ENCODE measurements at regions not wholly inside any gene's neighbourhood (a gene's known extent, or its start where the extent isn't known, plus 50 kb on each side); places are given as distances from the start of the nearest gene placed in this dataset.
A peak's percentile ranks its signal among the peaks of the same experiment; 100 is the strongest.

- Histone ChIP-seq H3K36me3 (no peaks in the 10 kb centered on the region), H3K27ac (no peak overlapping the region), H3K27me3 (no peaks in the 10 kb centered on the region), H3K9me3 (no peaks in the 10 kb centered on the region), H3K4me1 (no peaks in the 10 kb centered on the region), H3K4me3 (no peak overlapping the region)
- no peak for DNase-seq
- TF ChIP-seq, protein P1, sequence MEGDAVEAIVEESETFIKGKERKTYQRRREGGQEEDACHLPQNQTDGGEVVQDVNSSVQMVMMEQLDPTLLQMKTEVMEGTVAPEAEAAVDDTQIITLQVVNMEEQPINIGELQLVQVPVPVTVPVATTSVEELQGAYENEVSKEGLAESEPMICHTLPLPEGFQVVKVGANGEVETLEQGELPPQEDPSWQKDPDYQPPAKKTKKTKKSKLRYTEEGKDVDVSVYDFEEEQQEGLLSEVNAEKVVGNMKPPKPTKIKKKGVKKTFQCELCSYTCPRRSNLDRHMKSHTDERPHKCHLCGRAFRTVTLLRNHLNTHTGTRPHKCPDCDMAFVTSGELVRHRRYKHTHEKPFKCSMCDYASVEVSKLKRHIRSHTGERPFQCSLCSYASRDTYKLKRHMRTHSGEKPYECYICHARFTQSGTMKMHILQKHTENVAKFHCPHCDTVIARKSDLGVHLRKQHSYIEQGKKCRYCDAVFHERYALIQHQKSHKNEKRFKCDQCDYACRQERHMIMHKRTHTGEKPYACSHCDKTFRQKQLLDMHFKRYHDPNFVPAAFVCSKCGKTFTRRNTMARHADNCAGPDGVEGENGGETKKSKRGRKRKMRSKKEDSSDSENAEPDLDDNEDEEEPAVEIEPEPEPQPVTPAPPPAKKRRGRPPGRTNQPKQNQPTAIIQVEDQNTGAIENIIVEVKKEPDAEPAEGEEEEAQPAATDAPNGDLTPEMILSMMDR (IDR thresholded peaks at IDR 0.05): no peak
- TF ChIP-seq POLR2A (IDR thresholded peaks at IDR 0.05): no peak
Observed at GRCh38 chr14:46279327-46279726, 372.3 kb downstream of the RPL10L start.

DNA sequence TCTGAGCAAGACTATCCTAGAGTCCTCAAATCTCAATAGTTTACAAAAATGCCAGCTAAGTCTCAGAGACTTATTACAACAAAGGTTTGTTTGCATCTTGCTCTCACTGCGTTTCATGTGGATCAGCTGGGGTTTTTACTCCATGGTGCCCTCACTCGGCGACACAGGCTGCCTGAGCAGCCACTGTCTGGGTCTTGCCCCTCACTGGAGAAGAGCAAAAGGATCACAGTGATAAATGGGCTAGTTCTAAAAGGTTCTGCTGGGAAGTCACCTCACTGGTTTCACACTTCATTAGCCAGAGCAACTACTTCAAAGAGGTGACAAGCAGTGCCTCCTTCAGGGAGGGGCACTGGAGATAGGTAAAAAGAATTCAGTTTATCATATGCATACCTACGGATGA, 392.0 kb downstream of the RPL10L start:
- H3K27ac ChIP-seq: no peak overlapping the region
- no peaks in the 10 kb centered on the region for H3K36me3 ChIP-seq
- no peaks in the 10 kb centered on the region for H3K27me3 ChIP-seq
- H3K4me1 ChIP-seq: no peaks in the 10 kb centered on the region
- no peak overlapping the region for H3K4me3 ChIP-seq
- no peaks in the 10 kb centered on the region for H3K9me3 ChIP-seq
- DNase-seq: no peak
- TF ChIP-seq POLR2A (IDR thresholded peaks at IDR 0.05): no peak
- TF ChIP-seq, protein P1 (IDR thresholded peaks at IDR 0.05): no peak

DNA sequence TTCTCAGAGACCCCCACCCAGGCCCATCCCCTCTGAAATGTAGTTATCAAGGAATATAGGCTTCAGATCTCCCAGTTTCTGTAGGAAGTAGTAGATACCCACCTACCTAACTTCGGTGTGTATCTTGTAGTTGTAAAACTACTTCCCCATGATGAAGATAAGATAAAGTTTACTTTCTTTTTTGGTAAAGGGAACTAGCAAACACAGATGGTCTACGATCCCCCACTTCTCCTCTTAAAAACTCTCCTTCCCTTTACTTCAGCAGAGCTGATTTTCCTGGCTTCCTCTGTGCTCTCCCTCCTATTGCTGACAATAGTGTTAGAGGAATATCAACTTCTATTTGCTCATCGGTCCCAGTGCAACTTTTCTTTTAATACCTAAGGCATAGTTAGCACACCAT, 395.2 kb downstream of the RPL10L start:
- no peaks in the 10 kb centered on the region for H3K36me3 ChIP-seq
- TF ChIP-seq, protein P1 (IDR thresholded peaks at IDR 0.05): no peak
- TF ChIP-seq POLR2A (IDR thresholded peaks at IDR 0.05): no peak
- H3K27me3 ChIP-seq: no peaks in the 10 kb centered on the region
- H3K4me3 ChIP-seq: no peak overlapping the region
- no peaks in the 10 kb centered on the region for H3K9me3 ChIP-seq
- no peak overlapping the region for H3K27ac ChIP-seq
- DNase-seq: no peak
- no peaks in the 10 kb centered on the region for H3K4me1 ChIP-seq

DNA sequence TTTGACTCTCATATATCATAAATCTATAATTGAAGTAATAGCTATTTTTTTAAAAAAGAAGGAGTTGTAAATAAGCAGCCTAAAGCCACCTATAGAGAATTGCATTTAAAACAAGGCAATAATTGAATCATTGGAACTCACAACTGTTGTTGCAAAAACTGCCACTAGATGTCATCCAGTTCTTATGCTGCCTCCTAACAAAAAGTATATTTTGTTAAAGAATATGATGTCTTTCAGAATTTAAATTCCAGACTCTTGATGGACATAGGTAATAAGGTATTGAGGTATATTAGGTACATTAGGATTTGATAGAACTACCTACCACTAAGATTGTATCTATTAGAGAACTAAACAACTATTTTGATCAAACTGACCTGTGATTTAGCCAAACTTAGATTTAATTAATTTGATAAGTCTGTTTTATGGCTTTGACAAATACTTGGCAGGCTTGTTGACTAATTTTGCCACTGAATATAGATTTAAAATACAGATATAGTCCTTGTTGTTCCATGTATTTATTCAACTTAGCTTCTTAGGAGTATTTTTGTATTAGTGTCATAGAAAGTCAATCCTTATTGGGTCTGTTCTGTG, 401.4 kb downstream of the RPL10L start:
- Histone ChIP-seq H3K36me3 (no peaks in the 10 kb centered on the region), H3K27me3 (no peaks in the 10 kb centered on the region), H3K4me1 (no peaks in the 10 kb centered on the region), H3K9me3 (no peaks in the 10 kb centered on the region), H3K4me3 (no peak overlapping the region), H3K27ac (no peak overlapping the region)
- TF ChIP-seq POLR2A (IDR thresholded peaks at IDR 0.05): no peak
- TF ChIP-seq, protein P1 (IDR thresholded peaks at IDR 0.05): peak in 4 of 6 experiments; percentile 36 to 65 (median 58)
- no peak for DNase-seq

DNA sequence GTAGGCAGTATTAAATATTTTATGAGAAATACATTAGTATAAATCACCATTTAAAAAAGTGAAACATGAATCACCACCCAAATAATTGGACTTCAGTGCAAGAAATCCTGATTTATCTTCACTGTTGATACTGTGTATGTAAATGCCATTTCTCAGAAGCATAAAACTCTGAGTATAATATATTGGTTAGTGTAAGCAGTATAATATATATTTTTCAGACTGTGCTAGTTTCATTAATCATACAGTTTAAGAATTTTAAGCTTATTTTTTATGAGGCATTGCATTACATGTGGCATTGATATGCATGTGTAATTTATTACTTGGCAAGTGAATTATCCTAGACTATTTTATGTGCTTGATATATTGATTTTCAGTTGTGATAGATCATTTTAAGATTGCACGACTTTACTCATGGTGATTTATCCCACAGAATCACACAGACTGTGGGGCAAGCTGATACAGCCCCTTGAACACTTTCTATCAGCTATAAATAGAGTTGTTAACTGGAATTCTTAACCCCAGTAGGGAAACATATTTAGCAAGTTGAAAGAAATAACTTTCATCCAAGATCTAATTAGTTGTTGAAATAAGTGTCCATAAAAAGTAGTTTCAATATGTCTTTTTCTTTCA, 403.5 kb downstream of the RPL10L start:
- H3K9me3 ChIP-seq: no peaks in the 10 kb centered on the region
- no peaks in the 10 kb centered on the region for H3K27me3 ChIP-seq
- no peak overlapping the region for H3K27ac ChIP-seq
- H3K36me3 ChIP-seq: no peaks in the 10 kb centered on the region
- TF ChIP-seq, protein P1 (IDR thresholded peaks at IDR 0.05): no peak
- TF ChIP-seq POLR2A (IDR thresholded peaks at IDR 0.05): no peak
- H3K4me3 ChIP-seq: no peak overlapping the region
- no peaks in the 10 kb centered on the region for H3K4me1 ChIP-seq
- no peak for DNase-seq

All from Peyer's patch (tissue), 4 donors.